Hematopoietic multipotent progenitor cell treated with erythropoietin and hydrocortisone succinate and interleukin-3 and kit ligand, for 15 days (in vitro differentiated cells): ENCODE measurements at regions not wholly inside any gene's neighbourhood (a gene's known extent, or its start where the extent isn't known, plus 50 kb on each side); places are given as distances from the start of the nearest gene placed in this dataset.

Source experiments
- DNase-seq: peaks from one replicate; pipeline ENCODE4 v3.0.0-alpha.2; 2015; ENCODE audit warnings: low spot score

GRCh38 chr21:32184065-32184464, 94.8 kb downstream of the MIS18A start:
- DNase-seq = peak; percentile 37

DNA sequence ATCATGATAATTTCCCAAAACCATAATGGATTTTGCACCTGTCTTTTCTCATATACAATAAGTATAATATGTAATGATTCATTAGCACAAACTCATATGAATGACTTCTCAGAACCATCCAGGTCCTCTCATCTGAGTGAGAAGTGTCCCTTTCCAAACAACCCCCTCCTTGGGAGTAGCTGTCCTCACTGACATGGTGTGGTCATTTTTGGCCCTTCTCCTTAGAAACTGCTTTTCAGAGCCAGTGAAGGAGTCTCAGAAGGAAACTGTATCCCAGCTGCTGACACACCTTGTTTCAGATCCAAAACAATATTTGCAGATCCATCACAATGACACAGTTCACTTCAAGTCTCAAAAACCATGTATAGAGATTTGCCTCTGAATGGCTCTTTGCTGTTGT, 95.5 kb downstream of the MIS18A start:
- DNase-seq = no peak

DNA sequence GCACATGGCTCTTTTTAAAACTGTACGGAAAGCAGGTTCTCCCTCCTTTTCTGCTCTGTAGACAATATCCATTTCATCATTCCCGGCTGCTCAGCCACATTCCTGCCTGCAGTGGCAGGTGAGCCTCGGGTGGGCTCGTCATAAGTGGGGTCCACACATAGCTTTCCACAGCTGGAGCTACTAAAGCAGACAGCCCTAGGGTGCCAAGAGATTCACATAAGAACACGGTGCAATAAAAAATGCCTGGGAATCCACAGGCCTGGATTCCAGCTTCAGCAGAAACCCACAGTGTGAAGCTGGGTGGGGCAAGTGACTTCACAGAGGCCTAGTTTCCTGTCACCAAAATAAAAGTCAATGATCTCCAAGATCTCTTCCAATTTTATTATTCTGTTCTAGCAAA, 96.4 kb downstream of the MIS18A start:
- no peak for DNase-seq

GRCh38 chr21:32181457-32181856, 97.4 kb downstream of the MIS18A start:
- DNase-seq = peak; percentile 76

- no peak for DNase-seq
These were observed 104.0 kb downstream of the MIS18A start for GRCh38 chr21:32174819-32175218.

DNA sequence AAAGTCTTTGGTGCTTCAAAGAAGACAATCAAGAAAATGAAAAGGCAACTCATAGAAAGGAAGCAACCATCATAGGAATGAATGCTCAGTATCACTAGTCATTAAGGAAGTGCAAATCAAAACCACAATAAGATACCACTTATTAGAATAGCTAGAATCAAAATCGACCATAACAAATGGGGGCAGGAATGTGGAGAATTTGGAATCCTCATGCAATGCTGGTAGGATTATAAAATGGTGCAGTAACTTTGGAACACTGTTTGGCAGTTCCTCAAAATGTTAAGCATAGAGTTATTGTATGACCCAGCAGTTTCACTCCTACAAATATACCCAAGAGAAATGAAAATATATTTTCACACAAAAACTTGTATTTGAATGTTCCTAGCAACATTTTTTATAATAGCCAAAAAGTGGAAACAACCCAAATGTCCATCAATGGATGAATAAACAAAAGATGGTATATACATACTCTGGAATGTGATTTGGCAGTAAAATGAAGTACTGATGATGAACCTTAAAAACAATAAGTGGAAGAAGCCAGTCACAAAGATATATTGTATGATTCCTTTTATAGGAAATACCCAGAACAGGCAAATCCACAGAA, 105.6 kb downstream of the MIS18A start:
- DNase-seq = no peak

DNA sequence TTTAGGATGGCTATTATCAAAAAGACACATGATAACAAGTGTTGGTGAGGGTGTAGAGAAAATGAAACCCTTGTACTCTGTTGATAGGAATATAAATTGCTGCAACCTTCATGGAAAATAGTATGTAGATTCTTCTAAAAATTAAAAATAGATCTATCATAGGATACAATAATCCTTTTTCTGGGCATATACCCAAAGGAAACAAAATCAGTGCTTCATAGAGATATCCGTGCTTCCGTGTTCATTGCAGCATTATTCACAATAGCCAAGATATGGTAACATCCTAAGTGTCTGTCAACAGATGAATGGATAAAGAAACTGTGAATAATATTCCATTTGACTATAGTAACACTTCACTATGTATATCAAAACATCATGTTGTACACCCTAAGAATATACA, 106.7 kb downstream of the MIS18A start:
- DNase-seq = no peak

DNA sequence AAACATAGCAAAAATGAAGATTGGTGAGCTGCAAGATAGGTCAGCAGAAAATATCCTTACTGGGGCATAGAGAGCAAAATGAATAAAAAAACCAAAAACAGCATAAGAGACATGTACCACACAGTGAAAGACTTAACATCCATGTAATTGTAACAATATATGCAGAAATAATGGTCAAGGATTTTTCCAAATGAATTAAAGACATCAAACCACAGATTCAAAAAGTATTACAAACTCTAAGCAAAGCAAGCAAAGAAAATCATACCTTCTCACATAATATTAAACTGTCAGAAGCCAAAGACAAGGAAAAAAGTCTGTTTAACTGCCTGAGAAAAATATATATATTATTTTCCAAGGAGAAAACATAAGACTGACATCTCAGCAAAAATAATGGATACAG, 111.3 kb downstream of the MIS18A start:
- no peak for DNase-seq

GRCh38 chr21:32163386-32163785, 115.5 kb downstream of the MIS18A start:
- DNase-seq = no peak

DNA sequence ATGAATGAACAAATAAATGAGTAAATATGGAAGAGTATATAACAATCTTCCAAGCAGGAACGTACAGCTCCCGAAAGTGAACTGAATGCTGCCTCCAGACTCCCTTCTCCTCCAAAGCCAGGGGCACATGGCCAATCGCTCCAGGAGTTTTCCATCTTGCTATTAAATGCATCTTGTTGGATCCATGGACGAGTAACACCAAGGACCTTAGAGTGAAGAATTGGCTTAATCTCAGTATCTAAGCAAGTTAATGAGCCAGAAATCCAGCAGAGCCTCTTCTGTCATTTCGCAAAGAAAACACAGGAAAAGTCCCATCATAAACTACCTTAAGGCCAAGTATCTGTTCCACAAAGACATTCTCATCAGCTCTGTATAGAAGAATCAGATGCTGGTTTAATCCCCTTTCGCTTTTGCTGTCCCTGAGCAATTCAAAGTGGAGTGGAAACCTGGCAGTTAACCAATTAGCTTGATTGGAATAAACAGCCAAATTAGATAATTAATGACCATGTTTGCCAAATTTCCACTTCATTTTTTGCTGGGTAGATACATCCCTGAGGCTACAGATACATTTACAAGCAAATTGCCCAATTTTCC, 116.0 kb downstream of the MIS18A start:
- DNase-seq = no peak

- DNase-seq = no peak
These were observed 123.6 kb downstream of the MIS18A start for GRCh38 chr21:32155226-32155625.

DNA sequence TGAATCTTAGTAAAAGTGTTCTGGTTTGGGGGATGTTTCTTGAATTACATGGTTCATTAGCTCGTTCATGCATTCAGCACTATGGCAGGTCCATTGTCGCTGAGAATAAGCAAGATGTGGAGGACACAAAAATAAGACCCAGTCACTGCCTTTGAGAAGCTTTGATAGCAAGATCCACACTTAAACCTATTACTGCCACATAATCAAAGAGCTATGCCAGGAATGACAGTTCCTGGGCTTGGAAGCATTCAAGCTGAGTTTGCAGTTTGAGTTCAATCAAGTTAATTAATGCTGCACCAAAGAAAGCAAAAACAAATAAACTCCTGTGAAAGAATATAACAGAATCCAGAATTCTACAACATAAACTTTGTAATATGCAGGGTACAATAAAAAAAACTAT, 131.8 kb downstream of the MIS18A start:
- DNase-seq = no peak

DNA sequence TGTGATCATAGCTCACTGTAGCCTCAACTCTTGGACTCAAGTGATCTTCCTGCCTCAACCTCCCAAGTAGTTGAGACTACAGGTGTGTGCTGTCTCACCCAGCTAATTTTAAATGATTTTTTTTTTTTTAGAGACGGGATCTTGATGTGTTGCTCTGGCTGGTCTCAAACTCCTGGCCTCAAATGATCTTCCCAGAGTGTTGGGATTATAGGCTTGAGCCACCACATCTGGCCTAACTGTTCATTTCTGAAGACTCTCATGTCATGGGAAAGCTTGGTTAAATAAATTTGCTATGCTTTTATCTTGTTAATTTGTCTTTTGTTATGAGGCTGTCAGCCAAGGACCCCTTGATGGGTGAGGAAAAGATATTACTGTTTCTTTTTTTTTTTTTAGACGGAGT, 134.0 kb downstream of the MIS18A start:
- DNase-seq = no peak

GRCh38 chr21:32143241-32143939, 135.5 kb downstream of the MIS18A start:
- no peak for DNase-seq

- DNase-seq = no peak
These were observed 137.6 kb downstream of the MIS18A start for GRCh38 chr21:32141318-32141633.

- DNase-seq = no peak
These were observed 138.1 kb downstream of the MIS18A start for GRCh38 chr21:32140604-32141317.

GRCh38 chr21:32140151-32140550, 138.7 kb downstream of the MIS18A start:
- DNase-seq = no peak

GRCh38 chr21:32138658-32139057, 140.2 kb downstream of the MIS18A start:
- DNase-seq = peak; percentile 35

DNA sequence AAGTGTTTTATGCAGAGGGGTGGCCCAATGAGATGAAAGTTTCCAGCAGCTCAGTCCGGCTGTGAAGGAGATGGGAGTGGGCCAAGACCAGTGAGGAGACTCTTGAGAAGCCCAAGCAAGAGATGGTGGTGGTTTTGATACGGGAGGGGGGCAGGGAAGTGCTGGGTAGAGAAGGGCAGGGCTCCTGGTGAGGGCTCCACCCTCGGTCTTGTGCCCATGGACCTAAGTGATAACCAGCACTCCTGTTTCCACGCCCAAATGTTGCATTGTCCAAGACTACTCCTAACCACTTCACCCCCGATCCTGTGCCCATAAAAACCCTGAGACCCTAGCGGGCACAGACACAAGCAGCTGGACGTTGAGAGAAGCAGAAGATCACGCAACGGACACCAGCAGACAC, 140.9 kb downstream of the MIS18A start:
- peak; percentile 69 for DNase-seq

DNA sequence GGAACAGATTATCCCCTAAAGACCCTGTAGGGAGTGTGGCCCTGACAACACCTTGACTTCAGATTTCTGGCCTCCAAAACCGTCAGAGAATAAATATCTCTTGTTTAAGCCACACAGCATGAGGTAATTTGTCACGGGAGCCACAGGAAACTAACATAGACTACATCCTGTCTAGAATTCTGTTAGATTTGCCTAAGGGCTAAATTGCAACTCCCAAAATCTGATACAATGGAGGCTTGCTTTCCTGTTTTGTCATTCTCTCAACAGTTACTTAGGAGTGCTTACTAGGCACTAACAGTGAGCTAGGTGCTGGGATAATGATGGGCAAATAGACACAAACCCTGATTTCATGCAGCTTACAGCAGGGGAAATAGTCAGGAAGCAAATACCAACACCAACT, 141.6 kb downstream of the MIS18A start:
- DNase-seq = no peak

DNA sequence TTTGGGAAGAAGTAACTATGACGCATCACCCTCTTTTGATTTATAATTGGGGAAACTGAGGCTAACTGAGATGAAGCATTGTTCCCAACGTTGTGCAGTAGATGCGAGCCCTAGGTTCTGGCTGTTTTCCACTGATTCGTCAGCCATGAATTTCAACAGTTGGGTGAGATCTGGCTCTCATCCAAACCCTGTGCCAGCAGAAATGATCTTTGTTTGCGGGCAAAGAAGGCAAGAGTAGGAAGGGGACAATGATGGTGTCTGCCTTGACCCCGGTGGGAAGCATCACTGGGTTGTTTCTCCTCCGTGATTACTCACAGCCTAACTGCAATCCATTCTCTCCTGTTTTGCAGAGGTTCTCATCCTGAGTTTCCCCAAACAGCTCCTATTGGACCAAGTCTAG, 142.3 kb downstream of the MIS18A start:
- DNase-seq = peak; percentile 27

DNA sequence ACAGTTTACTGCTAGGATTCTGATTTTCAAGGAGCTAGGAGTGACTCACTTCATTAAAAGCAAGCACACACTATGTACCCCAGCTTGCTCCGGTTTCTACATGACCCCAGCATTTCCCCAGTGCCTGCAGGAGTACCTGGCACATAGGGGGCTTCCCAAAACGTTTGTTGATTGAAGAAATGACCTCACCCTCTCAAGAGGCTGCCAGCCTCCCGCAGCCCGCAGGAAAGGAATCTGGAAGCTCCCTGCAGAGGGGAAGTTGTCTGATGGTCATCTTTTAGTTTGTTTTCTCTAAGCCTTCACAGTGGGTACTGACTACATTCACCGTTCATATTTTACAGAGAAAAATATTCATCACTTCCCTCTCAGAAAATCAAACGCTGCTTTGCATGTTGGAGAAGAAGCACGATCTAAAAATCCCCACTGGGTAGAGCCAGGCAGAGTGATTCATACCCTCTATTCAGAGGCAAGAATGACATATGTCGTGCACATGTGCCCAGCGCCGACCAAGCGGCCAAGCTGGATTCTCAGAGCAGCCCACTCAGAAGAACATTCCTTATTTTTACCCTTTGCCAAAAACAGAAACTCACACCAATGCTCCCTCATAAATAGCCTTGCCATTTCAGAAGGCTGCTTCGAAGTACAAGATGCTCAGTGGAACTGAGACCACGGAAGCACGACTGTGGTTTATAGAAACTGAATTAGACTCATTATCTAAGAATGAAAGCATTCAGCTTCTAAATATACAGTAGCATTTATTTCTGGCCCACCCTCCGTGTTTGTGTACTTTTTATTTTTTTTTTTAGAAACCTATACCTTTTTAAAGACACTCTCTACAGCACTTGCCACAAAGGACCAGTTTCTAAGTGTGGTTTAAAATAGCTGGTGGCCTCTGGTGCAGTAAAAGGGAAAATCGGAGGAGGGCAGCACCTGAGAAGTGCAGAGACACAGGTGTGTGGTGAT, 143.2 kb downstream of the MIS18A start:
- DNase-seq = no peak
